ENCODE measurements at regions not wholly inside any gene's neighbourhood (a gene's known extent, or its start where the extent isn't known, plus 50 kb on each side); places are given as distances from the start of the nearest gene placed in this dataset.

GRCh38 chr3:120852412-120852811 lies 55.6 kb upstream of the STXBP5L start:
- Histone ChIP-seq H3K4me1 (ENCODE audit: insufficient read depth, low read length) (no peaks in the 10 kb centered on the region), H3K27me3 (ENCODE audit: control insufficient read depth in 1 of 2, insufficient read depth in 2 of 2, low read length in 2 of 2) (no peaks in the 10 kb centered on the region), H3K4me3 (ENCODE audit: low read length) (no peak overlapping the region), H3K9me3 (ENCODE audit: control insufficient read depth in 1 of 2, insufficient read depth in 1 of 2, low read length in 2 of 2) (no peaks in the 10 kb centered on the region), H3K27ac (ENCODE audit: low read depth in 1 of 2, low read length in 2 of 2) (no peak overlapping the region), H3K36me3 (ENCODE audit: insufficient read depth, low read length) (no peaks in the 10 kb centered on the region)
- no peak for ATAC-seq (ENCODE audit: poor library complexity)
- ChIA-PET CTCF (no interaction called here), POLR2A (no interaction called here)
- peaks cover 31% of the 10 kb centered on the region for H3K27me3 Mint-ChIP-seq
- no peaks in the 10 kb centered on the region for H3K9me3 Mint-ChIP-seq
- DNase-seq = no peak
- no peaks in the 10 kb centered on the region for H3K4me1 Mint-ChIP-seq (ENCODE audit: low read depth)
- no peak for TF ChIP-seq CTCF (IDR thresholded peaks at IDR 0.05)
- intact Hi-C loops (cut with DNase I, micrococcal nuclease) = no loop called here
- H3K4me3 Mint-ChIP-seq = no peak overlapping the region
- H3K36me3 Mint-ChIP-seq (ENCODE audit: low read depth) = no peaks in the 10 kb centered on the region
- H3K27ac Mint-ChIP-seq = no peak overlapping the region

GRCh38 chr3:120853416-120853815 lies 54.6 kb upstream of the STXBP5L start:
- POLR2A ChIA-PET = no interaction called here
- no peak for TF ChIP-seq CTCF (IDR thresholded peaks at IDR 0.05)
- Mint-ChIP-seq H3K27me3 (peaks cover 31% of the 10 kb centered on the region), H3K9me3 (no peaks in the 10 kb centered on the region), H3K27ac (no peak overlapping the region), H3K4me3 (no peak overlapping the region), H3K36me3 (ENCODE audit: low read depth) (no peaks in the 10 kb centered on the region), H3K4me1 (ENCODE audit: low read depth) (no peaks in the 10 kb centered on the region)
- Histone ChIP-seq H3K4me1 (ENCODE audit: insufficient read depth, low read length) (no peaks in the 10 kb centered on the region), H3K4me3 (ENCODE audit: low read length) (no peak overlapping the region), H3K27me3 (ENCODE audit: control insufficient read depth in 1 of 2, insufficient read depth in 2 of 2, low read length in 2 of 2) (no peaks in the 10 kb centered on the region), H3K36me3 (ENCODE audit: insufficient read depth, low read length) (no peaks in the 10 kb centered on the region), H3K27ac (ENCODE audit: low read depth in 1 of 2, low read length in 2 of 2) (no peak overlapping the region), H3K9me3 (ENCODE audit: control insufficient read depth in 1 of 2, insufficient read depth in 1 of 2, low read length in 2 of 2) (no peaks in the 10 kb centered on the region)
- ATAC-seq (ENCODE audit: poor library complexity) (no peak), DNase-seq (no peak)
- CTCF ChIA-PET = no interaction called here
- intact Hi-C loops (cut with DNase I, micrococcal nuclease) = no loop called here

GRCh38 chr3:120854908-120855526 lies 53.0 kb upstream of the STXBP5L start:
- TF ChIP-seq CTCF (IDR thresholded peaks at IDR 0.05) = no peak
- H3K27ac ChIP-seq (ENCODE audit: low read depth in 1 of 2, low read length in 2 of 2) = no peak overlapping the region
- no peaks in the 10 kb centered on the region for H3K9me3 ChIP-seq (ENCODE audit: control insufficient read depth in 1 of 2, insufficient read depth in 1 of 2, low read length in 2 of 2)
- DNase-seq (no peak), ATAC-seq (ENCODE audit: poor library complexity) (no peak)
- ChIA-PET POLR2A (no interaction called here), CTCF (interaction anchor here (1.1 kb wide), 1 partner anchor 28 kb away, joined by 3 read pairs; no protein-coding TSS in a partner anchor)
- no peaks in the 10 kb centered on the region for H3K36me3 ChIP-seq (ENCODE audit: insufficient read depth, low read length)
- Mint-ChIP-seq H3K27me3 (peaks cover 22% of the 10 kb centered on the region), H3K27ac (no peak overlapping the region), H3K9me3 (no peaks in the 10 kb centered on the region), H3K4me3 (no peak overlapping the region), H3K36me3 (ENCODE audit: low read depth) (no peaks in the 10 kb centered on the region), H3K4me1 (ENCODE audit: low read depth) (no peaks in the 10 kb centered on the region)
- no peaks in the 10 kb centered on the region for H3K4me1 ChIP-seq (ENCODE audit: insufficient read depth, low read length)
- no peaks in the 10 kb centered on the region for H3K27me3 ChIP-seq (ENCODE audit: control insufficient read depth in 1 of 2, insufficient read depth in 2 of 2, low read length in 2 of 2)
- no peak overlapping the region for H3K4me3 ChIP-seq (ENCODE audit: low read length)
- intact Hi-C loops (cut with DNase I, micrococcal nuclease) = no loop called here
